Esophagus squamous epithelium (tissue), 4 donors: ENCODE measurements at regions not wholly inside any gene's neighbourhood (a gene's known extent, or its start where the extent isn't known, plus 50 kb on each side); places are given as distances from the start of the nearest gene placed in this dataset.

Source experiments
- POLR2A ChIP-seq, 4 donors: fragments of 450-650 bp; IDR thresholded peaks; one replicate each; pipeline ENCODE4 v1.6.1; 2017; ENCODE audit warnings: antibody characterized with exemption in 4 of 4, mild to moderate bottlenecking in 4 of 4, moderate library complexity in 3 of 4
- TF ChIP-seq, protein P1 (sequence below), 6 experiments: fragments of 450-650 bp in 4 of 6; fragments of 200-600 bp in 2 of 6; sonication (generic) in 2 of 6; IDR thresholded peaks; one replicate each; pipeline ENCODE4 v1.5.1; 2016 to 2019; ENCODE audit warnings: antibody characterized with exemption in 6 of 6, mild to moderate bottlenecking in 4 of 6, moderate library complexity in 4 of 6

DNA sequence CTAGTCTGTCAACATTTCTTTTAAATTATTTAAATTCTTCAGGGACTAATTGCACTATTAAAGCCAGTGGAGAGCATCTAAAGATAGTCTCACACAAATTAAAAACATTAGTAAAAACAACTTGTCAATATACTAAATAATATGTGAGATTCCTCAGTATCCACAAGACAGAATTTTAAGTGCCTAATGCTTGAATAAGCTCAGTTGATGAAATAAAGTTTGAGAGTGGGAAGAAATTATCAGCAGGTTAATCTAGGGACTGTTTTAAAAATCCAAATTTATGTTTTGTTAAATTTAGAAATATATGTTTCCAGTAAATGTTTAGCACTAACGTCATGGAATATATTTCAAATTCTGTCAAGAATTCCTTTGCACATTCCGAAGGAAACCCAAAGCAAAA is 105.2 kb downstream of the SLC41A2 start:
- TF ChIP-seq, protein P1, sequence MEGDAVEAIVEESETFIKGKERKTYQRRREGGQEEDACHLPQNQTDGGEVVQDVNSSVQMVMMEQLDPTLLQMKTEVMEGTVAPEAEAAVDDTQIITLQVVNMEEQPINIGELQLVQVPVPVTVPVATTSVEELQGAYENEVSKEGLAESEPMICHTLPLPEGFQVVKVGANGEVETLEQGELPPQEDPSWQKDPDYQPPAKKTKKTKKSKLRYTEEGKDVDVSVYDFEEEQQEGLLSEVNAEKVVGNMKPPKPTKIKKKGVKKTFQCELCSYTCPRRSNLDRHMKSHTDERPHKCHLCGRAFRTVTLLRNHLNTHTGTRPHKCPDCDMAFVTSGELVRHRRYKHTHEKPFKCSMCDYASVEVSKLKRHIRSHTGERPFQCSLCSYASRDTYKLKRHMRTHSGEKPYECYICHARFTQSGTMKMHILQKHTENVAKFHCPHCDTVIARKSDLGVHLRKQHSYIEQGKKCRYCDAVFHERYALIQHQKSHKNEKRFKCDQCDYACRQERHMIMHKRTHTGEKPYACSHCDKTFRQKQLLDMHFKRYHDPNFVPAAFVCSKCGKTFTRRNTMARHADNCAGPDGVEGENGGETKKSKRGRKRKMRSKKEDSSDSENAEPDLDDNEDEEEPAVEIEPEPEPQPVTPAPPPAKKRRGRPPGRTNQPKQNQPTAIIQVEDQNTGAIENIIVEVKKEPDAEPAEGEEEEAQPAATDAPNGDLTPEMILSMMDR (IDR thresholded peaks at IDR 0.05) = no peak
- no peak for TF ChIP-seq POLR2A (IDR thresholded peaks at IDR 0.05)
